Omental fat pad (tissue), 3 donors: ENCODE measurements at regions not wholly inside any gene's neighbourhood (a gene's known extent, or its start where the extent isn't known, plus 50 kb on each side); places are given as distances from the start of the nearest gene placed in this dataset.

ENCODE experiments used
- ATAC-seq: fragments of 150-250 bp; one replicate; pipeline ENCODE4 v1.9.1; 2016; ENCODE audit warnings: mild to moderate bottlenecking, moderate library complexity; ENCODE audit not compliant: low FRiP score
- DNase-seq: peaks from one replicate; pipeline ENCODE4 v3.0.0-alpha.2; 2019; ENCODE audit warnings: low spot score
- TF ChIP-seq, protein P1 (sequence below), 3 donors: fragments of 450-650 bp; IDR thresholded peaks; one replicate each; pipeline ENCODE4 v1.5.1; 2016 to 2017; ENCODE audit warnings: antibody characterized with exemption in 3 of 3, mild to moderate bottlenecking in 3 of 3, moderate library complexity in 2 of 3

DNA sequence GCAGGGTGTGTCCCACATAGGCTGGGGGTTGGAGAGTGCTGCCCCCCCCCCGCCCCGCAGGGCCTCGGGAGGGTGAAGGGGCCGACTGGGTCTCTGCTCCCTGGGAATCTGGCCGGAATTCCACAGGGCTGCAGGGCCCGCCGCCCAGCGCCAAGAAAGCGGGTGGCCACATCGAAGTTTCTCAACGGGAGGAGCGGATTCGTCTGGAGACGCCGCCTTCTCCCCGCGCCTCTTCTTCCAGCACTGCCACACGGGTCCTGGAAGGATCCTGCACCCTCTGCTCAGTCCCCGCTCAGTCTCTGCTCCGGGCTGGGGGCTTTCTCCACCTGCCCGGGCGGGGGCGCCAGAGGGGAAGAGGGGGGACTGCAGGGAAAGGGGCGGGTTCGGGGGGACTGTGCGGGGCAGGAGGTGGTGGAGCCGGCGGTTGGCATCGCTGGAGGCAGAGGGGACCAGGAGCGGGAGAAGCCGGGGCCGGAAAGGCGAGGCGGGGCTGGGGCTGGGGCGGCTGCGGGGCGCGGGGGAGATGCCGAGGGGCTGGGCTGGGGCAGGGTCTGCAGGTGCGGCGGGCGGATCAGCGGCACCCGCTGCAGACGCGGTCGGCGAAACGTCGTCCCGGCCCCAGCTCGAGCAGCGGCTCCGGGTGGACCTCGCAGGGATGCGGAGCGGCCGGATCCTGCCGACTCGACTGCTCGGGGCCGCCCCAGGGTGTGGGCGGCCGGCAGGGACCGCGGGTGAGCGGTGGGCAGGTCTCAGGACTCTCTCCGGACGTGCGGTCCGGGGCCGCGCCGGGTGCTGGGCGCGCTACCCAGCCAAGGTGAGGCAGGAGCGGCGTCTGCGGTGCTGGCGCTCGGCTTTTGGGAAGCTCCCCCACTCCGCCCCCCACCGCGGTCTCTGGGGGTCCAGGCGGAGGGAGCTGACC is 811.4 kb upstream of the TMEM132C start:
- ATAC-seq (no peak), DNase-seq (no peak)
- TF ChIP-seq, protein P1, sequence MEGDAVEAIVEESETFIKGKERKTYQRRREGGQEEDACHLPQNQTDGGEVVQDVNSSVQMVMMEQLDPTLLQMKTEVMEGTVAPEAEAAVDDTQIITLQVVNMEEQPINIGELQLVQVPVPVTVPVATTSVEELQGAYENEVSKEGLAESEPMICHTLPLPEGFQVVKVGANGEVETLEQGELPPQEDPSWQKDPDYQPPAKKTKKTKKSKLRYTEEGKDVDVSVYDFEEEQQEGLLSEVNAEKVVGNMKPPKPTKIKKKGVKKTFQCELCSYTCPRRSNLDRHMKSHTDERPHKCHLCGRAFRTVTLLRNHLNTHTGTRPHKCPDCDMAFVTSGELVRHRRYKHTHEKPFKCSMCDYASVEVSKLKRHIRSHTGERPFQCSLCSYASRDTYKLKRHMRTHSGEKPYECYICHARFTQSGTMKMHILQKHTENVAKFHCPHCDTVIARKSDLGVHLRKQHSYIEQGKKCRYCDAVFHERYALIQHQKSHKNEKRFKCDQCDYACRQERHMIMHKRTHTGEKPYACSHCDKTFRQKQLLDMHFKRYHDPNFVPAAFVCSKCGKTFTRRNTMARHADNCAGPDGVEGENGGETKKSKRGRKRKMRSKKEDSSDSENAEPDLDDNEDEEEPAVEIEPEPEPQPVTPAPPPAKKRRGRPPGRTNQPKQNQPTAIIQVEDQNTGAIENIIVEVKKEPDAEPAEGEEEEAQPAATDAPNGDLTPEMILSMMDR (IDR thresholded peaks at IDR 0.05) = no peak

DNA sequence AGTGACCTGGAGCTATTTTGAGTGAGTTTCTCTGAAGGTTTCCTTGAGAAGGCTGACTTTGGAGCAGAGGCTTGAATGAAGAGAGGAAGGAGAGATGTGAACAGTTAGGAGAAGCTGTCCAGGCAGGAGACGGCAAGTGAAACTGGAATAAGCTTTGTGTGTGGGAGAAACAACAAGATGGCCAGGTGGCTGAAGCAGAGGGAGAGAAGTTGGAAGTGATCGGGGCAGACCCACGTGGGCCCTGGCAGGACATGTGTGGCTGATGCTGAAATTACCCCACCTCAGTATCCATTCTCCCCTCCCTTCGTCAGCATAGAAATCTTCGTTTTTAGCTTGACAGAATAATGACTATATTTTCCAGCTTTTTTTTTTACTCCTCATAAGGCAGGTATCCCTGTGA is 809.2 kb upstream of the TMEM132C start:
- ATAC-seq = no peak

DNA sequence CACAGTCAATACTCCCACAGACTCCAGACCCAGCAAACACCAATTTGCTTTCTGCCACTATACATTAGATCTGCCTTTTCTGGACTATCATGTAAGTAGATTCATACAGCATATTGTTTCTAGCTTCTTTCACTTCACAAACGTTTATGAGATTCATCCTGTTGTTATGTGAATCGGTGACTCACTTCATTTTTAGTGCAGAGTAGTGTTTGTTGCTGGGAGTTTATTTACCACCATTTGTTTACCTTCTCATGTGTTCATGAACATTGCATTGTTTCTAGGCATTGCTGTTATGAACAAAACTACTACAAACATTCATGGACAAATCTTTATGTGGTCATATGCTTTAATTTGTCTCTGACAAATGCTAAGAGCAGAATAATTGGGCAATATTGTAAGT is 807.8 kb upstream of the TMEM132C start:
- DNase-seq (no peak), ATAC-seq (no peak)
- TF ChIP-seq, protein P1 (IDR thresholded peaks at IDR 0.05) = no peak

More for the DNA sequence above, 809.2 kb upstream of the TMEM132C start:
- DNase-seq = no peak
- TF ChIP-seq, protein P1 (IDR thresholded peaks at IDR 0.05) = no peak

DNA sequence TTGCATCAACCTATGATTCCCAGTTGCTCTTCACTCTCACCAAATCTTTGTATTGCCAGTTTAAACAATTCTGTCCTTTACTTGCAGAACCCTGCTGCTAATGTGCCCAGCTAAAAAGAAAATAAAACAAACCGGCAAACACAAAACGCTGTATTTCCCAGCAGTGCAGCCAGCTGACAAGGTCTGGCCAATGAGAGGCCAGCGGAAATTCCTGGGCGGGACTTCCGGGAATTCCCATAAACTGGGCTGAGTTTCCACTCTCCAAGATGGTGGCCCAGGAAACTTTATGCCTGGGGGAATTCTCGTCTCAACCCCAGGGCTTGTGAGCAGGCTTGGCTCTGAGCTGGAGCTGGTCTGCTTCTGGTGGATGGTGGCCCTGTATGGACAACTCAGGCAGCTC is 807.3 kb upstream of the TMEM132C start:
- ATAC-seq (no peak), DNase-seq (no peak)
- TF ChIP-seq, protein P1 (IDR thresholded peaks at IDR 0.05) = no peak

DNA sequence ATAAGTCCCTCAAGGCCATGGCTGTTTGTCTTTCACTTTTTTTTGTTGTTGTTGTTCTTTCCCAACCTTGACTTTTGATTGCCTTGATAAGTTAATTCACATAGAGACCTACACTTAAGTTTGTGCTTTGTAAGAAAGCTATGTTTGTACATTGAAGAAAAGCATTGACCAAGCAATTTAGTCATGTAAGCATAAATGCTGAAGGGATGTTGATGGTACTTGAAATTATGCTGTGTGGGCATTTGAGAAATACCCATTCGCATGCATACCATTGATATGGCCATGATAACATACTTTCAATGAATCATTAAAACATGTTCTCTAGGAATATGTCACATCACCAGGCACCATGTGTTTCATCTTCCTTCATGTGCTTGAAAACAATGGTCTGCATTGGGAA is 803.7 kb upstream of the TMEM132C start:
- no peak for DNase-seq
- ATAC-seq = no peak
- TF ChIP-seq, protein P1 (IDR thresholded peaks at IDR 0.05) = no peak

DNA sequence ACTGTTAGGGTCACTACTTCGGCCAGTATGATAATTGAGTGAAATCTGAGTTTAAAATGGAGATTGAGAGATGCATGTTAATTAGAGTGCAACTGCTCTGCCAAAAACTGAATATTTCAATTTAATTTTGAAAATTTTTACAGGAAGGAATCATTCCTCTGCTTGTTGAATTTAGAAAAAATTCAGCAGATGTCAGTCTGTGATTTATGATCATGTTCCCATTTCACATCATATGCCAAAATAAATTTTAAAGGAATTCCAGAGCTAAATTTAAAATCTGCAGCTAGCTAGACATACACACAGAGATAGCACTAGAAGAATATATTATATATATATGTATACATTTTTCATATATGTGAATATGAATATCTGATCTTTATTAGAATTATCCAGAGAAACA is 797.6 kb upstream of the TMEM132C start:
- DNase-seq = no peak
- ATAC-seq = no peak
- TF ChIP-seq, protein P1 (IDR thresholded peaks at IDR 0.05) = no peak

DNA sequence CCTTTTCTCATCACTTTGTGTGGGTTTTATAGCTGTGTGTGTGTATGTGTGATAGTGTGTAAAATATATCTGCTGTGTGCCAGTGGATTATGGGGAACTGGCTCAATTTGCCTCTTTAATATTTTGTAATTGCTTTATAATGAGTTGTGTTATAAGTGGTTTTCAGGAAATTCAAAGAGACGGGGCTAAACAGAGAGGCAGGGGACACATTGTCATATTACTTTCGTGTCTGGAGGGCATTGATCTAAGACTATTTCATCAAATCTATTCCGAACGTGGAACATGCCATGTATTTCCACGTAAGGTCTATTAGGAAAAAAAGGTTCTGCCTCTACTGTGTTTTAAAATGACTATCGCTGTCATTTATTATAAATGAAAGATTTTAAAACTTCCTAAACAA is 793.2 kb upstream of the TMEM132C start:
- ATAC-seq (no peak), DNase-seq (no peak)
- TF ChIP-seq, protein P1 (IDR thresholded peaks at IDR 0.05) = no peak
